GM10248 (cell line): ENCODE measurements at regions not wholly inside any gene's neighbourhood (a gene's known extent, or its start where the extent isn't known, plus 50 kb on each side); places are given as distances from the start of the nearest gene placed in this dataset.
"Not testable (repeated sequence)": the region's sequence is repeated elsewhere in the genome, so short reads cannot be mapped to it uniquely, and the experiment has no call there.

Experiments used
- CTCF ChIA-PET: fragments of 300-600 bp; sonication (Branson Sonifier 250); formaldehyde crosslinking; extraction: SDS; loops from one replicate; lab custom pipeline; 2021; ENCODE audit warnings: antibody characterized with exemption; lab: Yijun Ruan, JAX
- POLR2A ChIA-PET: fragments of 350-650 bp; sonication (Branson Sonifier 250); formaldehyde crosslinking; extraction: SDS; loops from one replicate; lab custom pipeline; 2020; ENCODE audit warnings: antibody characterized with exemption; lab: Yijun Ruan, JAX
- DNase-seq: peaks from one replicate; pipeline ENCODE4 v3.0.0; 2012; ENCODE audit errors: extremely low spot score
- CTCF ChIP-seq: IDR thresholded peaks from 2 replicates; pipeline ENCODE4 v1.5.1; 2012; ENCODE audit warnings: mild to moderate bottlenecking, low read depth; ENCODE audit errors: extremely low read depth, missing control alignments, control extremely low read depth

- TF ChIP-seq CTCF: no peak
- ChIA-PET CTCF (no interaction called here), POLR2A (no interaction called here)
- DNase-seq: no peak
Measured at GRCh38 chr3:89702404-89702803, 595.0 kb downstream of the EPHA3 start.

GRCh38 chr3:89713196-89713595 lies 605.8 kb downstream of the EPHA3 start:
- TF ChIP-seq CTCF: no peak
- DNase-seq: no peak
- ChIA-PET POLR2A (no interaction called here), CTCF (no interaction called here)

- TF ChIP-seq CTCF: no peak
- no peak for DNase-seq
- CTCF ChIA-PET: no interaction called here
- POLR2A ChIA-PET: no interaction called here
Measured at GRCh38 chr3:89714237-89714636, 606.8 kb downstream of the EPHA3 start.

- no peak for TF ChIP-seq CTCF
- DNase-seq: no peak
- ChIA-PET POLR2A (no interaction called here), CTCF (no interaction called here)
Measured at GRCh38 chr3:89740080-89740880, 632.9 kb downstream of the EPHA3 start.

DNA sequence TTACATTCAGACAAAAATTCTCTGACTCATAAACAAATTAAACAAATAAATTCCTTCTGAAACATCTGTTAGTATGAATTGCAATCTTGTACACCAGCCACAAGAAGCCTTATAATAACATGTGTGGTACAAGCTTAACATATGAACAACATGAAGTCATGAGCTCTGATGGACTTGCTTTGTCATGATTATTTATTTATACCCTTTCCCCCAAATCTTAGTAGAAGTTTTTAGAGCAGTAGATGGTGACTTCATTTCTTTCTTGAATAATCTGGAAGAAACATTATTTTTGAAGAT lies 633.4 kb downstream of the EPHA3 start:
- POLR2A ChIA-PET: no interaction called here
- no peak for DNase-seq
- TF ChIP-seq CTCF: no peak
- CTCF ChIA-PET: no interaction called here

DNA sequence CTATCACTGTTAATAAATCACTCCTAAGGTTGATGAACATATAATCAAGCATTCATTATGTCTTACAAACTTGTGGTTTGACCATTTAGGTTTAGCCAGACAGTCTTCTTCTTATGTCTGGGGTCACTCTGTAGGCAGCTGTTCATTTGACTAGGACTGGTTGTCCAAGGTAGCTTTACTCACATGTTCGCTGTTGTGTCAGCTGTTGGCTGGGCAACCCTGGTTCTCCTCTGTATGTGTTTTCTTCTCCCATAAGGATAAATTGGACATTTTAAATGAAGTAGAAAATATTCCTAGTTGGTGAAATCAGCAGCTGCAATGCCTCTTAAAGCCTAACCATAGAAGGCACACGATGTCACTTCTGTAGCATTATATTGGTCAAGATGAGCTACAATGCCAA lies 635.1 kb downstream of the EPHA3 start:
- no peak for DNase-seq
- no peak for TF ChIP-seq CTCF
- ChIA-PET CTCF (no interaction called here), POLR2A (no interaction called here)

DNA sequence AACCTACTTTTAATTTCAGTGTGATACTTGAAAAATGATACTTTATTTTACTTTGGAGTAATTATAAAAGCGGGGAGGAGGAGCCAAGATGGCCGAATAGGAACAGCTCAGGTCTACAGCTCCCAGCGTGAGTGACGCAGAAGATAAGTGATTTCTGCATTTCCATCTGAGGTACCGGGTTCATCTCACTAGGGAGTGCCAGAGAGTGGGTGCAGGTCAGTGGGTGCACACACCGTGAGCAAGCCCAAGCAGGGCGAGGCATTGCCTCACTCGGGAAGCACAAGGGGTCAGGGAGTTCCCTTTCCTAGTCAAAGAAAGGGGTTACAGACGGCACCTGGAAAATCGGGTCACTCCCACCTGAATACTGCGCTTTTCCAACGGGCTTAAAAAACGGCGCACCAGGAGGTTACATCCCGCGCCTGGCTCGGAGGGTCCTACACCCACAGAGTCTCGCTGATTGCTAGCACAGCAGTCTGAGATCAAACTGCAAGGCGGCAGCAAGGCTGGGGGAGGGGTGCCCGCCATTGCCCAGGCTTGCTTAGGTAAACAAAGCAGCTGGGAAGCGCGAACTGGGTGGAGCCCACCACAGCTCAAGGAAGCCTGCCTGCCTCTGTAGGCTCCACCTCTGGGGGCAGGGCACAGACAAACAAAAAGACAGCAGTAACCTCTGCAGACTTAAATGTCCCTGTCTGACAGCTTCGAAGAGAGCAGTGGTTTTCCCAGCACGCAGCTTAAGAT lies 640.3 kb downstream of the EPHA3 start:
- POLR2A ChIA-PET, DNase-seq, CTCF ChIA-PET: not testable (repeated sequence)
